ENCODE measurements at regions not wholly inside any gene's neighbourhood (a gene's known extent, or its start where the extent isn't known, plus 50 kb on each side); places are given as distances from the start of the nearest gene placed in this dataset.
"Not testable (repeated sequence)": the region's sequence is repeated elsewhere in the genome, so short reads cannot be mapped to it uniquely, and the experiment has no call there.

GRCh38 chr10:44578271-44578670 is 193.4 kb upstream of the CXCL12 start:
- no peaks in the 10 kb centered on the region for H4K20me1 ChIP-seq (ENCODE audit: insufficient read depth, low read length)
- no peak overlapping the region for H3K27ac ChIP-seq (ENCODE audit: low read depth in 1 of 2, low read length in 2 of 2)
- H3K36me3 Mint-ChIP-seq, result no peaks in the 10 kb centered on the region
- H3K9me3 Mint-ChIP-seq, result peaks cover 0 to 2% (median 0%) of the 10 kb centered on the region in 7 donors
- no peak overlapping the region for H3K4me2 ChIP-seq (replicated peaks; ENCODE audit: extremely low read depth, low read length, poor library complexity, severe bottlenecking)
- H3K79me2 ChIP-seq (ENCODE audit: insufficient read depth, low read length), result no peaks in the 10 kb centered on the region
- H3K27ac Mint-ChIP-seq, result no peak overlapping the region
- H3K4me1 ChIP-seq (ENCODE audit: control insufficient read depth in 1 of 2, insufficient read depth in 2 of 2, low read length in 2 of 2), result no peaks in the 10 kb centered on the region
- H3K9me3 ChIP-seq (replicated peaks in 1 of 2; ENCODE audit: control insufficient read depth in 1 of 2, insufficient read depth in 1 of 2, low read length in 2 of 2), result no peaks in the 10 kb centered on the region
- no peaks in the 10 kb centered on the region for H3K27me3 ChIP-seq (ENCODE audit: control insufficient read depth in 2 of 2, insufficient read depth in 2 of 2, low read length in 2 of 2)
- H3K27me3 Mint-ChIP-seq (ENCODE audit: low read depth in 3 of 3), result peaks cover 1 to 4% (median 2%) of the 10 kb centered on the region in 3 donors
- no peaks in the 10 kb centered on the region for H3K4me1 Mint-ChIP-seq
- no peak for DNase-seq
- H2AFZ ChIP-seq (ENCODE audit: insufficient read depth, low read depth, low read length, poor library complexity, severe bottlenecking), result no peak overlapping the region
- no peak overlapping the region for H3K4me3 ChIP-seq (replicated peaks in 1 of 3; ENCODE audit: low read depth in 2 of 3, low read length in 3 of 3)
- no peaks in the 10 kb centered on the region for H3K36me3 ChIP-seq (replicated peaks in 1 of 2; ENCODE audit: control insufficient read depth in 1 of 2, insufficient read depth in 2 of 2, low read length in 2 of 2)
- TF ChIP-seq, protein P1, sequence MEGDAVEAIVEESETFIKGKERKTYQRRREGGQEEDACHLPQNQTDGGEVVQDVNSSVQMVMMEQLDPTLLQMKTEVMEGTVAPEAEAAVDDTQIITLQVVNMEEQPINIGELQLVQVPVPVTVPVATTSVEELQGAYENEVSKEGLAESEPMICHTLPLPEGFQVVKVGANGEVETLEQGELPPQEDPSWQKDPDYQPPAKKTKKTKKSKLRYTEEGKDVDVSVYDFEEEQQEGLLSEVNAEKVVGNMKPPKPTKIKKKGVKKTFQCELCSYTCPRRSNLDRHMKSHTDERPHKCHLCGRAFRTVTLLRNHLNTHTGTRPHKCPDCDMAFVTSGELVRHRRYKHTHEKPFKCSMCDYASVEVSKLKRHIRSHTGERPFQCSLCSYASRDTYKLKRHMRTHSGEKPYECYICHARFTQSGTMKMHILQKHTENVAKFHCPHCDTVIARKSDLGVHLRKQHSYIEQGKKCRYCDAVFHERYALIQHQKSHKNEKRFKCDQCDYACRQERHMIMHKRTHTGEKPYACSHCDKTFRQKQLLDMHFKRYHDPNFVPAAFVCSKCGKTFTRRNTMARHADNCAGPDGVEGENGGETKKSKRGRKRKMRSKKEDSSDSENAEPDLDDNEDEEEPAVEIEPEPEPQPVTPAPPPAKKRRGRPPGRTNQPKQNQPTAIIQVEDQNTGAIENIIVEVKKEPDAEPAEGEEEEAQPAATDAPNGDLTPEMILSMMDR (IDR thresholded peaks at IDR 0.05), result no peak
- intact Hi-C loops (cut with micrococcal nuclease), result no loop called here
- no peak overlapping the region for H3K4me3 Mint-ChIP-seq
- H3K9ac ChIP-seq (ENCODE audit: insufficient read depth, low read length, poor library complexity, severe bottlenecking), result no peak overlapping the region
- no CpG with 5 or more reads among the region's 1 CpG for WGBS (ENCODE audit: insufficient coverage)

- H3K4me3 ChIP-seq (replicated peaks in 1 of 3; ENCODE audit: low read depth in 2 of 3, low read length in 3 of 3); H3K27ac ChIP-seq (ENCODE audit: low read depth in 1 of 2, low read length in 2 of 2); H3K4me1 Mint-ChIP-seq; H3K9ac ChIP-seq (ENCODE audit: insufficient read depth, low read length, poor library complexity, severe bottlenecking); DNase-seq; H3K27ac Mint-ChIP-seq; H3K27me3 Mint-ChIP-seq (ENCODE audit: low read depth in 3 of 3); H3K79me2 ChIP-seq (ENCODE audit: insufficient read depth, low read length); H3K4me3 Mint-ChIP-seq; H3K36me3 ChIP-seq (replicated peaks in 1 of 2; ENCODE audit: control insufficient read depth in 1 of 2, insufficient read depth in 2 of 2, low read length in 2 of 2); H3K36me3 Mint-ChIP-seq; H3K9me3 ChIP-seq (replicated peaks in 1 of 2; ENCODE audit: control insufficient read depth in 1 of 2, insufficient read depth in 1 of 2, low read length in 2 of 2); intact Hi-C loops (cut with micrococcal nuclease); H3K27me3 ChIP-seq (ENCODE audit: control insufficient read depth in 2 of 2, insufficient read depth in 2 of 2, low read length in 2 of 2); H4K20me1 ChIP-seq (ENCODE audit: insufficient read depth, low read length); H2AFZ ChIP-seq (ENCODE audit: insufficient read depth, low read depth, low read length, poor library complexity, severe bottlenecking); H3K4me2 ChIP-seq (replicated peaks; ENCODE audit: extremely low read depth, low read length, poor library complexity, severe bottlenecking); H3K4me1 ChIP-seq (ENCODE audit: control insufficient read depth in 1 of 2, insufficient read depth in 2 of 2, low read length in 2 of 2); H3K9me3 Mint-ChIP-seq: not testable (repeated sequence)
- no CpG with 5 or more reads among the region's 1 CpG for WGBS (ENCODE audit: insufficient coverage)
These were observed 194.1 kb upstream of the CXCL12 start for GRCh38 chr10:44578963-44579362.

Measured in CD14-positive monocyte (primary cell).